DMS153 treated with DMSO at 0.1 percent for 48 hours (cell line): ENCODE measurements at regions not wholly inside any gene's neighbourhood (a gene's known extent, or its start where the extent isn't known, plus 50 kb on each side); places are given as distances from the start of the nearest gene placed in this dataset.

Source experiments
- DNase-seq: peaks from one replicate; lab custom pipeline; 2025; ENCODE audit not compliant: unreplicated experiment; lab: John Stamatoyannopoulos, UW

DNA sequence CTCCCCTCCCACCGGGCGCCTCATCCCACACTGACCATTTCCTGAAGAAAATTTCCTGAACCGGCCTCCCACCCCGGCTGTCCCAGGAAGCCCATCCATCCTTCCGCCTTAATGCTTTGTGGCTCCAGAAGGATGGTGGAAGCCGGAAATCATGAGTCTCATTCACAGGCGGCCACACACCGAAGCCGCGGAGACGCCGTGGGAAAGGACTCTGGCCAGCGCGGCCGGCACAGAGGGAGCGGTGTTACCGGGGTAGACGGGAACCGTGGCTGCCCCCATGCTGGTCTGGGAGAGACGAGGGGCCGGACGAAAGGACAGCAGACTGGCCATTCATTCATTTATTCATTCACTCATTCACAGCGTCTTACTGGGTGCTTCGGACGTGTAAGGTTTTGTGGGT lies 326.8 kb downstream of the SEC14L1 start:
- no peak for DNase-seq

DNA sequence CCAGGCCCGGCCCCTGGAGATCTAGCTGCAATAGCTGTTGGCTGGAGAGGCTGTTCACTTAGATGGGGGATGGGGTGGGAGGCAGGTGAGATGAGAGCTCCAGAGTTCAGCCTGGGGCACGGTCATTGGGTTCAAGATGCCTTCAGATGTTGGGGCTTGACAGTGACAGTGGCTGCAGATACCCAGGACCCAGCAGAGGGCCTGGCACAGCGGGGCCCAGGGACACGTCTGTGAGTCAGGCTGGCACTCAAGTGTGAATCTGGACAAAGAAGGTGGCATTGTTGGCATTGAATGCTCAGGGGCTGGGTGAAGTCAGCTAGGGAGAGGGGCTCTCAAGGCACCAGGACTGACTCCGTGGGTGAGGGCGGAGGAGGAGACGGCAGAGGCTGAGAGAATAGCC lies 328.1 kb downstream of the SEC14L1 start:
- no peak for DNase-seq

DNA sequence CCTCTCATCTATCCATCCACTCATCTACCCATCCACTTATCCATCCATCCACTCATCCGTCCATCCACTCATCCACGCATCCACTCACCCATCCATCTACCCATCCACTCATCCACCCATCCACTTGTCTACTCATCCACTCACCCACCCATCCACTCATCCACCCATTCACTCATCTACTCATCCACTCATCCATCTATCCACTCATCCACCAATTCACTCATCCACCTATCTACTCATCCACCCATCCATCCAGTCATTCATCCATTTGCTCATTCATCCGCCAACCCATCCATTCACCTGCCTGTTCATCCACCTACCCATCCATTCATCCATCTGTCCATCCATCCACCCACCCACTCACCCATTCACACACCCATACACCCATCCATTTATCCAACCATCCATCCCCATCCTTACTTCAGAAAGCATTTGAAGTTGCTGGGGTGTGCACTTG lies 329.6 kb downstream of the SEC14L1 start:
- no peak for DNase-seq

DNA sequence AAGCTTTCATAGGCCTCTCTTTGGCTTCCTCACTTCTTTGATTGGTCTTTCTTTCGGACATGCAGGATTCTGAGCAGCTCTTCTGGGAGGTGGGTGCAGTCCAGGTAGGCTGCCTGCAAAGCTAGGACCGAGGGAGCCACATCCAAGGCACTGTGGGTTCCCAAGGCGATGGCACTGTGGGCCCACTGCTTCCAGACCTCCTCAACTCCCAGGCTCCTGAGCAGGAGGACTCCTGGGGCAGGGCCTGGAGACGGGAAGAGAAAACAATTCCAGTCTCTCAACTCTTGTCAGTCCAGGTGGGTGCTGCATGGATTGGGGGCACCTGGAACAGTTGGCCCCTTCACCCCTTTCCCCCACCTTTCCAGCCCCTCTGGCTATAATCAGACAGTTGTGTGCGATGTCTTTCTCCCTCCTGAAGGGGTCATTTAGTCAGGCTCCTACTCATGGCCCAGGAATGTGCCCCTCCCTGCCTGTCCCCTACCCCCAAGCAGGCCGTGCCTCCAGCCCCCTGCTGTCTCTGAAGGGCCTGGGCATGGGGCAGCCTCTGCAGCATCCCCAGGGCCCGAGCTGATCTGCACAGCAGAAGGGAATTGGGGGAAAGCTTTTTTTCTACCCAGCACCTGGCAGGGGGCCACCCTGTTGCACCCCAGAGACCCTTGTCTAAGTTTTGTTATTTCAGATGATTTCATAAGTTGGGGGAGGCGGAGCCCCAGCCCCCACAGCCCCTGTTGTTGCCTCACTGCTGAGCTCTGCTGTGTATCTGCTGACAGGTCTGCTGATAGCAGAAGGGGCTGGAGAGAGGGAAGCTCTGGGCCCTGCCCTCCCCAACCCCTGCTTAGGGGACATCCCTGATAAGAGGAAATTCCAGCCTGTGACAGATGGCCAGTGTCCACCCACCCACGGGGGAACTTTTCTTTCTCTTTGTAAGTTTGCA lies 330.3 kb downstream of the SEC14L1 start:
- DNase-seq = no peak

DNA sequence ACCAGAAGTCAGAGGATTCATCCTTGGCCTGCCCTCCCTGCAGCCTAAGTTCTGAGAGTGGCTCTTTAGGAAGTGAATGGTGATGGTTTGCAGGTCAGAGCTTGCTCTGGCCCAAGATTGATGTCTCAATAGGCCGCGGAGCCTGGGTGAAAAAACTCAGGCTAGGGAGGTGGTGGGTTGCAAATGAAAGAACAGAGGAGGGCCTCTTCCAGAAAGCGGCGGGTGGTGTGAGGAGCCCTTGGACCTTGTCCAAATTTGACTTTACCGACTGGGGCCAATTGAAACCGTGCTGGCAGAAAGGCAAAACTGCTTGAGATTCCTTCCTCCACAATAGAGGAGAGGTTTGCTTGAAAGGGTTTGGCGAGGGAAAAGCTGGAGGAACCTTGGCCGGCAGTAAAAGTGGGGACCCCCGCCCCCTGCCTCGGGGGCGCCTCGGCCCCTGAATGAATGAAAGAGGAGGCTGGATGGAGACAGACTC lies 331.3 kb downstream of the SEC14L1 start:
- DNase-seq = peak; percentile 23

DNA sequence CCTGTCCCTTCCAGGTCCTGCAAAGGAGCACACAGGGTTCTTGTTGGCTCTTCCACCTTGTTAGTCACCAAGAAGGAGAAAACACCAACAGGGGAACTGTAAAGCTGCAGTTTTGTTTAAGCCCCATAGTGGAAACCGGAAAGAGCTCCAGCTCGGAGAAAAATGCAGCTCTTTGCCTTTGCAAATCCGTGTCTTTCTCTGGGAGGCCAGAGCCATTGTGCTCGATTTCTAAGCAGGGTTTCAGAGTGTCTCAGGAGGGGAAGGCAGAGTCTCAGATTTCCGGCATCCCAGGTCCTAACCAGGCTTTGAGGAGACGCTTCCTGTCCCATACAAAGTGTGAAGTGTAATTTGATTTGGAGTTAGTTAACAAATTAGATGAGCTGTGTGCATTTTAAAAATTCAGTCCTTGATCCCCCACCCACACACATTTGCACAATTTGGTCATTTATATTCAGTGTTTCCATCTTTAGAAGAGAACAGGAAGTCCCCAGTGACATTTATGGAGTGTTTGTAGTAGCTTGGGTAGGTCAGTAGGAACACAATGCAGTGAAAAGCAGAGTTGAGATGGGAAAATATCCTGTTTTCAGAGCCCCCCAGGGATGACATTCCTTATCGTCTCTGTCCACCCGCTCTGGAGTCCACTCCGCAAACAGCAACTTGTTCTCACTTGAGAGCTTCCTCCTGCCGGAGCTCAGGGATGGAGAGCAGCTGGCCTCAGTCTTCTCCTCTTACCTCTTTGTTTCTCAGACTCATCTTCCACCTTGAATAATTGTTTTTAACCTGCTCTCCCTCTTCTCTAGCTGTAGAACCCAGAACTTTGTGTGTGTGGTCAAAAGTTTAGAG lies 331.9 kb downstream of the SEC14L1 start:
- DNase-seq = no peak

DNA sequence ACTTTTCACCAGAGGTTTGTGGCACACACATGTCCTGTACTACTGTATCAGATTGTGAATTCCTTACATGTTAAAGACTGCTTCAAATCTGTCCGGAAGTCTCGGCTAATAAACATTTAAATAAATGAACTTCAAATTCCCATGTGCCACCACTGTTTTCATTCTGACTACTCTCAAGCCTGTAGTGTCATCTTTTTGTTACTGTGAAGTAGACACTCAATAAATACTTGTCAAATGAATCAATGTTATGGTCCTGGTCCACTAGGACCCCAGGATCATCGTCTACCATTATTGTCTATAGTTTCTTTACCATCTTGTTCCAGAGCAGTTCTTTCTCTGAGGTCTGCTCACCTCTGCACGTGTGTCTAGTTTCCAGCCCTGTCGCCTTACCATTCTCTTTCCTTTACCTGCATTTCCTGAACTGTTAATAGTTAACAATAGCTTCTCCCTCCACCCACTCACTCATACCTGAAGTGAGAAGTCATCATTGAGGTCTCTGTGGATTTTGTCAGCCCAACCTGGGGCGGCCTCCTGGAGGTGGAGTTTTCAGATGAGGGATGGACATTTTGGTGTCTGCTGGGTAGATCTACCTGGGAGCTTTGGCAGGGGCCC lies 333.0 kb downstream of the SEC14L1 start:
- no peak for DNase-seq

DNA sequence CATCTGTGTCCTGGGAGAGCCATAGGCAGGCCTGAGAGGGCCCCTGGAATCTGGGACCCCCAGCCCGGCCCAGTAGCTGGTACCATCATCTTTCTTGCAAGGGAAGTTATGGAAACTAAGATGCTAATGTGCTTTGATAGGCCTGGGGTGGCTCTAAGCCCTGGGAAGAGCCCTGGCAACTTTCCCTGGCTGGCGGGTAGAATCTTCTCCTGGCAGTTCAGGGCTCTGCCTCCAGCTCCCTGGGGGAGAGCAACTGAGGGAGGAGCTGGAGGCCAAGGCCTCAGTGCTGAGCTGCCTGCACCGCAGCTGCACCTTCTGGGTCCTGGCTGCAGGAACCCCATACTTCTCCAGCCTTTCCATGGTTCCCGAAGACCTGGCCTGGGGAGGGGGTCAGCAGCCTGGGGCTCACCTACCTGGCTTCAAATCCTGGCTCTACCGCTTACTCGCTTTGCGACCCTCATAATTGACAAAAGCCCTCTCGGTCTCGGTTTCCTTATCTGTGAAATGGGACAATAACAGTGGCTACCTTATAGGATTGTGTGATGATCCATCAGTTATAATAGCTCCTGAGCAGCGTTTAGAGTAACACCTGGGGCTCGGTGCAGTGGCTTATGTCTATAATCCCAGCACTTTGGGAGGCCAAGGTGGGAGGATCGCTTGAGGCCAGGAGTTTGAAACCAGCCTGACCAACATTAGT lies 333.7 kb downstream of the SEC14L1 start:
- no peak for DNase-seq

DNA sequence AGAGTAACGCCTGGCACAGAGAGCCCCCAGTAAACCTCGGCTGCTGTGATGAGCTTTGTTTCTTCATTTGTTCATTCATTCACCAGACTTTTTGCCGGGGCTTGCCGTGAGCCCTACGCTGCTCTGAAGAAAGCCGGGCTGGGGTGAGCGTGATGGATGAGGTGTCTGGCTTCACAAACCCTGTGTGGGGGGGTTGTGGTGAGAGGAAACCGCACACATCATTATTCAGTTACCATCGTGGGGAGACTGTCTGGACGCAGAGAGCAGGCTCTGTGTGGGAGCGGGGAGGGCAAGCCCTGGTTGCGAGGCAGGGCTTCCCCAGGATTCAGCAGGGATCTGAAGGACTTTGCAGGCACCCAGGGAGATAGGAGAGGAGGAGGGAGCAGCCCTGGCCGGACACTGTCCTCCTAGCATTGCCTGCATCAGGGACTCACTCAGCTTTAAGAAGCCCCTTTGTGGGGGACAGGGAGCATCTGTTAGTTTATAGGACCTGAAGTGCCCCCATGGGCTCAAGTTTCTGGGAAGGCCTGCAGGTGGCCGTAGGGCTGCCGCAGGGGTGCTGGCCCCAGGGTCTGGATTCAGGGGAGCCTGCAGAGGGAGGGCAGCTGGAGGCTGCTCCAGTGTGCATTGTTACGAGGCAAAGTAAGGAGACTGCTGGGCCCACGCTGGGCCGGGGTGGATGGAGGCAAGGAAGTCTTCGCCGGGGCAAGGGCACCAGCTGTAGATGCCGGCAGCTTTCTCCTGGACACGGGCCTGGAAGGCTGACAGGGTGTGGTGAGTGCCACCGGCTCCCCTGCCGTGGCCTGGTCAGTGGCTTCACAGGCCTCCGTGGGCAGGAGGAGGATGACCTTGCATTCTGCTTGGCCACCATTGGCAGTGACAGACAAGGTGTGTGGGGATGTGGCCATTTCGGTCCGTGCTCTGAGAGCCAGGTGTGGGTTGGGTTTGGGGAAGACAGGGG lies 334.5 kb downstream of the SEC14L1 start:
- DNase-seq = no peak

DNA sequence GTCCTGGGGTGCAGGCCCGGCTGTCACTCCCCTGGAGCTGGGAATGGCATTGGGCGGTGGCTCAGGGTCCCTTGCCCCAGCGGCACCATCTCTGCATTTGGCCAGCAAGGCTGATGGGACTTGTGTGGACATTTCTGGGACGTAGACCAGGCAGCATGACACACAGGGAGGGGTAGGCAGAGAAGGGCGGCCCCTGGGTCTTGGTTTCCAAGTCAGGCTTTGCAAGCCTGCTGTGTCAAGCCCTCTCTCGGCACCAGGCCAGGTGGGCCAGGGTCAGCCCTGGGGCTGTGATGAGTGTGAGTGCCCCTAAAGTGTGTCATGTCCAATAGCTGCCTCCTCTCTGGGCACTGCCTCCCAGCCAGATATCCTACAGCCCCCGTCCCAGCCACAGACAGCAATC lies 335.2 kb downstream of the SEC14L1 start:
- DNase-seq = no peak

DNA sequence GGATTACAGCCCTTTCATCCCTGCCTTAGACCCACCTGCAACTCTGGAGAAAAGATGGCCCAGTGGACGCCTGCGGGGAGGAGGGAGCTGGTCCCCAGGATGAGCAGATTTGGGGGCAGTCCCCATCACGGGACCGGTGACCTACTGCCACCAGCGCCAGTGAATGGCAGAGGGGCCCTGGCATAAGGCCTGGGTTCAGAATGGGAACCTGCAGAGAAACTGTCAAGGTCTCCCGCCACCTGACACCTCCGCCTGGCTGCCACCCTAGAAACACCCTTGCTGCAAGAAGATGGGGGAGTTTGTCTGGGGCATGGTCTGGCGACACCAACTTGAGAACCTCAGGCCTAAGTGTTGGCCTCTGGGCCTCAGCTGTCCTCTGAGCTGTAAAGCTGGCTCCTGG lies 335.7 kb downstream of the SEC14L1 start:
- DNase-seq = no peak

DNA sequence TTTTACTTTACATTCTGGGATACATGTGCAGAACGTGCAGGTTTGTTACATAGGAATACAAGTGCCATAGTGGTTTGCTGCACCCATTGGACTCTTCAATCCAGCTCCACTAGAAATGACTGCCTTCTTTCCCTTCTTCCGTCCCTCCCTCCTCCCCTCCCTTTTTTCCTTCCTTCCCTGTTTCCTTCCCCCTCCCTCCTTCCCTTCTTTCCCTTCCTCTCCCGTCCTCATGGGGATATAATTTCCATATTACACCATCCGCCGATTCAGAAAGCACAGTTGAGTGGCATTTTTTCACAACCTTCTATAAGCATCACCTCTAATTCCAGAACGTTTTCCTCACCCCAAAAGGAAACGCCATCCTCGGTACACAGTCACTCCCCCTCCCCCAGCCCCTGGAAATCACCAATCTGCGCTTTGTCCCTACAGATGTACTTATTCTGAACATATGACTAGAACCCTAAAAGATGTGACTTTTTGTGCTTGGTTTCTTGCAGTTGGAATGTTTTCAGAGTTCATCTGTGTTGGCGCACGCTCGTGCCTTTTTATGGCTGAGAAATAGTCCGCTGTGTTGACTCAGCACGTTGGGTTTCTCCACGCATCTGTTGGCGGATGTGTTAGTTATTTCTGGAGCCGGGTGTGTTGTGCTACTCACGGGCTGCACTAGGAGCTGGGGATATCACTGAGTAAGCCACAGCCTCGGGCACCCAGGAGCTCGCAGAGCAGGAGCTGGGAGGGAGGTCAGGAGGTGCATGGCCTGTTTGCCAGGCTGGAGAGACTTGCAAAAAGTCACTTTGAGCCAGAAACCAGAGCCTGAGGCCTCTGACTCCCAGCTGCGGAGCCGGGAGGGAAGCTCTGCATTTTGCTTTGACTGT lies 336.4 kb downstream of the SEC14L1 start:
- no peak for DNase-seq

DNA sequence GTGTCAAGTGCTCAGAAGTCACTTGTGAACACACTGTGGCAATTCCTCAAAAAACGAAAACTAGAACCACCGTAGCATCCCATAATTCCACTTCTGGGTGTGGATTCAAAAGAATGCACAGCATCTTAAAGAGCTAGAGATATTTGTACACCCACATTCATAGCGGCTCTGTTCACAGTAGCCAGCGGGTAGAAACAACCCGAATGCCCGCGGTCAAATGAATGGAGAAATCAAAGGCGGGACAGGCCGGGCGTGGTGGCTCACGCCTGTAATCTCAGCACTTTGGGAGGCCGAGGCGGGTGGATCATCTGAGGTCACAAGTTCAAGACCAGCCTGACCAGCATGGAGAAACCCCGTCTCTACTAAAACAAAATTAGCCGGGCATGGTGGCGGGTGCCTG lies 337.5 kb downstream of the SEC14L1 start:
- DNase-seq = no peak

DNA sequence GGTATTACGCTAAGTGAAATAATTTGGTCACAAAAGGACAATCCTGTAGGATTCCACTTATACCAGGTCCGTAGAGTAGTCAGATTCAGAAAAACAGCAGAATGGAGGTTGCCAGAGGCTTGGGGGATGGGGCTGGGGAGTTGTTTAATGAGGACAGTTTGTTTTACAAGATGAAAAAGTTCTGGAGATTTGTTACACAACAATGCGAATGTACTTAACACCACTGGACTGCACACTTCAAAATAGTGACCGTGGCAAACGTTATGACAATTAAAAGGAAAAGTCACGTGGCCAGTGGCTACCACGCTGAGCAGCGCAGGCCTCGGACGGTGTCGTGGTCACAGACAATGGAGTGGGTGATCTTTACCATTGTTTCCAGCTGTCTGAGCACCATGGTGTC lies 338.1 kb downstream of the SEC14L1 start:
- DNase-seq = no peak

DNA sequence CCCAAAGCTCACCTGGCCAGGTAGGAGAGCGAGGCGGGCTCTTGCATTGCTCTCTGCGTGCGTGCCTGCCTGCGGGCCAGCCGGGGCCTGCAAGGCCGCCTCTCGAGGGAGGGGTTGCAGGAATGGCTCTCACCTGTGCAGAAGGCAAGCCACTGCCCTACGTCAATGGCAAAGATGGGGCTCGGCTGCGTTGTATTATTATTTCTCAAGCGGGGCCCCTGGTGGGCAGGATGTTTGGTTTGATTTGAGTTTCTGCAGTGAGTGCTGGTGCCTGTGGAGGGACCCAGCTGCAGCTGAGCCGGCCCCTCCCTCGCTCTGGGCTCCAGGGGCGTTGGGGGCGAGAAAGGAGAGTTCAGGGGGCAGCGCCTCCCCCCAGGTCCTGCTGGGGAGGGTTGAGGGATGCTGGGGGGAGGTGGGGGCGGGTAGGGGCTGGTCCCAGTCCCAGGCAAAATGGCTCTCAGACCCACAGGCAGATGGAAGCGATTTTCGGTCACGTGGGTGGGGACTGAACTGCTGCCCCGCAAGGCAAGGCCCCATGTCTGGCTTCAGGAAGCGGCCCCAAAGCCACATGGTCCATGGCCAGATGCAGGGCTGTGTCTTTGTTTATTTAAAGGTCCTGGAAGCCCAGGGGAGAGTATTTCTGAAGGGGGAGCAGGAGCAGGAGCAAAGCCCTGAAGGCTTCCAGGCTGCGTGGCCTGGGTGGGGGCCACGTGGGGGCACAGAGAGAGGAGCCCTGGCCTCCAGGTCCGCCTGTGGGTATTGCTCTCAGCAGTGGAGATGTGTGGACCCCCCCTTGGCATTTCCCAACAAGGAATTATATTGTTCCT lies 338.8 kb downstream of the SEC14L1 start:
- DNase-seq = no peak

DNA sequence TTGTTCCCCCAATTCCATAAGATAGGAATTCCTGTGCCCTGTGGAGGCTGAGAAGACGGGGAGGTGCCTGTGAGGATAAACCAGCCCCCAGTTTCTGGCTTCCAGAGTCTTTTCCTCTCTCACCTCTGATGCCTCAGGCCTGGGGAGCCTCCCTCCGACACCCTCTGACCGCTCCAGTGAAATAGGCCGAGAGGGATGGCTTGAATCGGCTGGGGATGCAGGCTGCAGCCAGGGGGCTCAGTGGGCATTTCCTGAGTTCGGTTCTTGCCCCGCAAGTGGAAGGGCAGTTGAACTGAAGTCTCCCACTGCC lies 339.4 kb downstream of the SEC14L1 start:
- DNase-seq = no peak

DNA sequence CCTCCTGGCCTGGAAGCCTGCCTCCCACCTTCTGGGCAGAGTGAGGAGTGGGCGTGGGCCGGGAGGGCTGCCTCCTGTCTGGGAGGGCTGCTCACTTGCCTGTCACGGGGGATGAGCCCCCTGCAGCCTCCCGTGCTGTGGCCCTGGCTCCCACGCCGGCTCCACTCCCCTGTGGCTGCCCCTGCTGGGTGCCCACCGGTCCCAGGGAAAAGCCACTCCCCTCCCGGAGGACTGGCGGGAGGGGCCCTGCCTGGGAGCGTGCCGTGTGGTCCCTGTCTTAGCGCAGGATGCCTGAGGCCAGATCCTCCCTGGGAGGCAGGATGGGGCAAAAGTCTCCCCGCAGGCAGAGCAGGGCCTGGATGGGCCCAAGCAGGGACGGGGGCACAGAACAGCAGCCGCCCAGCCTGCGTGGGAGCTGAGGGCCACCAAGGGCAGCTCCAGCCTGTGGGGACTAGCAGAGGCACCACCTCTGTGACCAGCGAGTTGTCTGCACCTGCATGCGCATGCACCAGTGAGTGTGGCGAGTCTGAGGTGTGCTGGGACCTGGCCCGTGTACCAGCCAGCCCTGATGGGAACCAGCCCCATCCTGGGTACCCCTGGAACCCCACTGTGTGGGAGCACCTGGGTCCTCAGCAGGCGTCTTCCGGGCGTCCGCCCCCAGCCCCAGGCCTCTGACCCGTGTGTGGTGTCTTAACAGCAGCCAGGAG lies 339.9 kb downstream of the SEC14L1 start:
- no peak for DNase-seq
